Prostate gland (tissue), 2 donors: ENCODE measurements at regions not wholly inside any gene's neighbourhood (a gene's known extent, or its start where the extent isn't known, plus 50 kb on each side); places are given as distances from the start of the nearest gene placed in this dataset.

Source experiments
- POLR2A ChIP-seq: fragments of 450-650 bp; IDR thresholded peaks from one replicate; pipeline ENCODE4 v1.6.1; 2016; ENCODE audit warnings: antibody characterized with exemption, mild to moderate bottlenecking
- POLR2AphosphoS5 ChIP-seq: sonication (generic); formaldehyde crosslinking; IDR thresholded peaks from one replicate; pipeline ENCODE4 v1.6.1; 2017; ENCODE audit warnings: antibody characterized with exemption
- TF ChIP-seq, protein P1 (sequence below), 4 experiments: fragments of 200-600 bp in 2 of 4; fragments of 450-650 bp in 2 of 4; sonication (generic) in 2 of 4; IDR thresholded peaks; 1 replicate in 3 of 4; 2 replicates in 1 of 4; pipeline ENCODE4 v1.5.1; 2016 to 2019; ENCODE audit warnings: antibody characterized with exemption in 4 of 4, mild to moderate bottlenecking in 2 of 4, moderate library complexity in 2 of 4

DNA sequence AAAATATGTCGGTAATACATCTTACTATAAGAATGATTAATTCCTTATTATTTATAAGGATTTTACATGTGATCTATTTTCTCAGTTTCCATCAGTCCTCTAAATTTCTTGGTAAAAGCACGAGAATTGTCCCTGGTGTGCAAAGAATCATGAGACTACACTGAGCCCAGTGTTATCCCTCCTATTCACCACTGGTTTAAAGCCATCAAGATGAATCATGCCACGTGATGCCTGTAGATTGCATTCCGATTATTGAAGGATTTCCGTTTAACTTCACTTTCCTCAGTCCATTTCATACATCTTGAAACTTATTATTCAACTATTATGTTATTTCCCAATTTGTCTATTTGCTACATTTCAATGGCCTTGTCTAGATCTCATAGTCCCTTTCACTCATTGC is 601.9 kb downstream of the GALC start:
- TF ChIP-seq, protein P1, sequence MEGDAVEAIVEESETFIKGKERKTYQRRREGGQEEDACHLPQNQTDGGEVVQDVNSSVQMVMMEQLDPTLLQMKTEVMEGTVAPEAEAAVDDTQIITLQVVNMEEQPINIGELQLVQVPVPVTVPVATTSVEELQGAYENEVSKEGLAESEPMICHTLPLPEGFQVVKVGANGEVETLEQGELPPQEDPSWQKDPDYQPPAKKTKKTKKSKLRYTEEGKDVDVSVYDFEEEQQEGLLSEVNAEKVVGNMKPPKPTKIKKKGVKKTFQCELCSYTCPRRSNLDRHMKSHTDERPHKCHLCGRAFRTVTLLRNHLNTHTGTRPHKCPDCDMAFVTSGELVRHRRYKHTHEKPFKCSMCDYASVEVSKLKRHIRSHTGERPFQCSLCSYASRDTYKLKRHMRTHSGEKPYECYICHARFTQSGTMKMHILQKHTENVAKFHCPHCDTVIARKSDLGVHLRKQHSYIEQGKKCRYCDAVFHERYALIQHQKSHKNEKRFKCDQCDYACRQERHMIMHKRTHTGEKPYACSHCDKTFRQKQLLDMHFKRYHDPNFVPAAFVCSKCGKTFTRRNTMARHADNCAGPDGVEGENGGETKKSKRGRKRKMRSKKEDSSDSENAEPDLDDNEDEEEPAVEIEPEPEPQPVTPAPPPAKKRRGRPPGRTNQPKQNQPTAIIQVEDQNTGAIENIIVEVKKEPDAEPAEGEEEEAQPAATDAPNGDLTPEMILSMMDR (IDR thresholded peaks at IDR 0.05), result no peak
- TF ChIP-seq POLR2AphosphoS5 (no peak), POLR2A (no peak)
